Inflammatory macrophage treated with lipopolysaccharide for 4 hours (primary cell): ENCODE measurements at regions not wholly inside any gene's neighbourhood (a gene's known extent, or its start where the extent isn't known, plus 50 kb on each side); places are given as distances from the start of the nearest gene placed in this dataset.

Source experiments
- DNase-seq: peaks from one replicate; pipeline ENCODE4 v3.0.0-alpha.2; 2020

- no peak for DNase-seq
Observed at GRCh38 chr18:65399091-65399490, 351.7 kb upstream of the CDH7 start.

GRCh38 chr18:65398347-65399075 is 352.3 kb upstream of the CDH7 start:
- DNase-seq: no peak

GRCh38 chr18:65380986-65381385 is 369.8 kb upstream of the CDH7 start:
- DNase-seq: no peak

GRCh38 chr18:65380571-65380970 is 370.2 kb upstream of the CDH7 start:
- no peak for DNase-seq

- no peak for DNase-seq
Observed at GRCh38 chr18:65372904-65373303, 377.9 kb upstream of the CDH7 start.

GRCh38 chr18:65365245-65365980 is 385.4 kb upstream of the CDH7 start:
- no peak for DNase-seq

GRCh38 chr18:65363911-65364632 is 386.7 kb upstream of the CDH7 start:
- no peak for DNase-seq

GRCh38 chr18:65363011-65363410 is 387.8 kb upstream of the CDH7 start:
- no peak for DNase-seq

GRCh38 chr18:65359479-65359878 is 391.3 kb upstream of the CDH7 start:
- DNase-seq: no peak

- no peak for DNase-seq
Observed at GRCh38 chr18:65358306-65358705, 392.5 kb upstream of the CDH7 start.

GRCh38 chr18:65352186-65352585 is 398.6 kb upstream of the CDH7 start:
- DNase-seq: no peak

- no peak for DNase-seq
Observed at GRCh38 chr18:65349635-65350034, 401.2 kb upstream of the CDH7 start.

- no peak for DNase-seq
Observed at GRCh38 chr18:65347446-65347845, 403.4 kb upstream of the CDH7 start.

- DNase-seq: no peak
Observed at GRCh38 chr18:65346086-65346485, 404.7 kb upstream of the CDH7 start.

GRCh38 chr18:65343571-65343970 is 407.2 kb upstream of the CDH7 start:
- DNase-seq: no peak

- DNase-seq: no peak
Observed at GRCh38 chr18:65336411-65336810, 414.4 kb upstream of the CDH7 start.

- DNase-seq: no peak
Observed at GRCh38 chr18:65329010-65329409, 421.8 kb upstream of the CDH7 start.

GRCh38 chr18:65326805-65327204 is 424.0 kb upstream of the CDH7 start:
- no peak for DNase-seq

GRCh38 chr18:65322895-65323294 is 427.9 kb upstream of the CDH7 start:
- DNase-seq: no peak

- no peak for DNase-seq
Observed at GRCh38 chr18:65298422-65298821, 452.4 kb upstream of the CDH7 start.

GRCh38 chr18:65288908-65289307 is 461.9 kb upstream of the CDH7 start:
- no peak for DNase-seq

- DNase-seq: no peak
Observed at GRCh38 chr18:65287652-65288051, 463.2 kb upstream of the CDH7 start.

GRCh38 chr18:65282096-65282495 is 468.7 kb upstream of the CDH7 start:
- DNase-seq: no peak
